WI38 (cell line): ENCODE measurements at regions not wholly inside any gene's neighbourhood (a gene's known extent, or its start where the extent isn't known, plus 50 kb on each side); places are given as distances from the start of the nearest gene placed in this dataset.

Experiments
- H3K4me3 ChIP-seq: 2 replicates; pipeline ENCODE4 v1.5.1; 2011; ENCODE audit warnings: low read depth, mild to moderate bottlenecking, control low read depth, low read length
- CTCF ChIP-seq: IDR thresholded peaks from 2 replicates; pipeline ENCODE4 v1.5.1; 2012; ENCODE audit warnings: low read depth, mild to moderate bottlenecking, control low read depth, low read length

GRCh38 chr3:148335612-148336011 lies 362.1 kb upstream of the AGTR1 start:
- no peak for TF ChIP-seq CTCF

DNA sequence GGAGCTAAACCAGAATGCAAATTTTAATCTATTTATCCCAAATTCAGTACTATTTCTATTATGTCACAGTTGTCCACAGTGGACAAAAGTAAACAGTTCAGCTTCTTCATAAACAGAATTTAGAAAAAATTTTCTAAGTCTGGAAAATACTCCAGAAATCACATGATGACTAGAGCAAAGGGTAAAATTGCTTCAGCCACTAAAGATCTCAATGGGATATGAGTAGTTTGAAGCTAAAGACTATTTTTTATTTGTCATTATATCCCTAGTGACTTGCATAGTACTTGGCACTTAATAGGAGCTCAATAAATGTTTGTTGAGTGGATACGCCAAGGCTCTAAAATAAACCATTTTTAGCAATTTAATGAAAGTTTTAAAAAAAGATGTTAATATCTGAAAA lies 354.3 kb upstream of the AGTR1 start:
- TF ChIP-seq CTCF: no peak
- H3K4me3 ChIP-seq: no peak overlapping the region

More at GRCh38 chr3:148335612-148336011, 362.1 kb upstream of the AGTR1 start:
- no peak overlapping the region for H3K4me3 ChIP-seq

GRCh38 chr3:148344521-148344920 lies 353.2 kb upstream of the AGTR1 start:
- H3K4me3 ChIP-seq: no peak overlapping the region
- no peak for TF ChIP-seq CTCF

DNA sequence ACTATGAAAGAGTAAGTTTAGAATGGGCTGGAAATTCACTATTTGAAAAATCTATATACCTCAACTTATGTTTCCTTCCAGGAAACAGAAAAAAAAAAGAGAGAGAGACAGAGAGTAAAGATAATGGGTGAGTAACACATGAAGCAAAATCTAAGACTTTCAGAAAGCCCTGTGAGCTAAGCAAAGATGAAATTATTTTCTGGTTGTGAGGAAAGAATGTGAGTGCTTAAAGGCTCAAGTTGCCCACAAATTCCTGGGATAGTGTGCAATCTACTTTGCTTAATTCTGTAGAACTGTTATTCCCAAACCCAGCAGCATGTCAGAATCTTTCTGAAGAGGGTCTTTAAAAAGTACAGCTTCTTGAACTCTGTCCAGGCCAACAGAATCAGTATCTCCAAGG lies 337.7 kb upstream of the AGTR1 start:
- no peak for TF ChIP-seq CTCF
- no peak overlapping the region for H3K4me3 ChIP-seq

- no peak overlapping the region for H3K4me3 ChIP-seq
- TF ChIP-seq CTCF: no peak
Measured at GRCh38 chr3:148366743-148367410, 330.8 kb upstream of the AGTR1 start.

- H3K4me3 ChIP-seq: no peak overlapping the region
- no peak for TF ChIP-seq CTCF
Measured at GRCh38 chr3:148367756-148368155, 329.9 kb upstream of the AGTR1 start.

DNA sequence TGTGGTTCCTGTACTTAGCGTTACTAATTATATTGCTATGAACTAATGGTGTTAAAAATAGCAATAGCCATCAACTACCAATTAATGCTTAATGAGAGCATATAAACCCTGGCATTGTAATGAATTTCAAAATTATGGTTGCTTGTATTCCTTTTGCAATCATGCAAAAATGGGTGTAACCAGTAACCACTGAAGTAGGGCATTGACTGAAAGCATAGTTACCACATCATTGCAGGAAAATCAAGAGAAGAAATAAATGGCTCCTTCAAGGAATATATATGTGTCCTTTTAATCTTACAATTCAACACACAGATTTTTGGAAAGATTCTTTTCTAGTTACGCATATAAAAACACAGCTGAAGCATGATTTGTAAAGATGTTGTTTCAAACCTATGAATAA lies 328.3 kb upstream of the AGTR1 start:
- no peak for TF ChIP-seq CTCF
- no peak overlapping the region for H3K4me3 ChIP-seq
